ENCODE measurements at regions not wholly inside any gene's neighbourhood (a gene's known extent, or its start where the extent isn't known, plus 50 kb on each side); places are given as distances from the start of the nearest gene placed in this dataset.

- no peak for TF ChIP-seq CTCF (IDR thresholded peaks at IDR 0.05)
- TF ChIP-seq POLR2A (IDR thresholded peaks at IDR 0.05), result no peak
Observed at GRCh38 chr5:7242118-7242710, 153.7 kb upstream of the ADCY2 start.
